GM23338 (cell line): ENCODE measurements at regions not wholly inside any gene's neighbourhood (a gene's known extent, or its start where the extent isn't known, plus 50 kb on each side); places are given as distances from the start of the nearest gene placed in this dataset.
"Not testable (repeated sequence)": the region's sequence is repeated elsewhere in the genome, so short reads cannot be mapped to it uniquely, and the experiment has no call there.

ENCODE experiments used
- ATAC-seq: fragments of 200-7000 bp; cut with Tn5 transposase; 3 replicates; pipeline ENCODE4 v1.9.1; 2020
- DNase-seq: peaks from one replicate; pipeline ENCODE4 v3.0.0-alpha.2; 2015; ENCODE audit warnings: low spot score
- H2AFZ ChIP-seq: fragments of 200-600 bp; sonication (generic); 2 replicates; pipeline ENCODE4 v1.8.0; 2016; ENCODE audit warnings: antibody characterized with exemption, mild to moderate bottlenecking, moderate library complexity
- H3F3A ChIP-seq: fragments of 200-600 bp; sonication (generic); replicated peaks from 2 replicates; pipeline ENCODE4 v1.8.0; 2017; ENCODE audit warnings: antibody characterized with exemption, mixed run types, low read depth
- H3K27ac ChIP-seq: fragments of 200-600 bp; sonication (generic); 2 replicates; pipeline ENCODE4 v1.6.1; 2016; ENCODE audit warnings: low read depth
- H3K27me3 ChIP-seq: fragments of 200-600 bp; sonication (generic); 2 replicates; pipeline ENCODE4 v1.8.0; 2016; ENCODE audit warnings: mild to moderate bottlenecking, mixed run types, moderate library complexity; ENCODE audit not compliant: insufficient read depth
- H3K36me3 ChIP-seq: fragments of 200-600 bp; sonication (generic); 2 replicates; pipeline ENCODE4 v1.8.0; 2016; ENCODE audit warnings: mild to moderate bottlenecking; ENCODE audit not compliant: insufficient read depth
- H3K4me1 ChIP-seq: fragments of 200-600 bp; sonication (generic); 2 replicates; pipeline ENCODE4 v1.8.0; 2016; ENCODE audit warnings: mild to moderate bottlenecking, moderate library complexity; ENCODE audit not compliant: insufficient read depth
- H3K4me2 ChIP-seq: fragments of 200-600 bp; sonication (generic); 2 replicates; pipeline ENCODE4 v1.7.1; 2017; ENCODE audit warnings: mixed run types
- H3K4me3 ChIP-seq: fragments of 200-600 bp; sonication (generic); 2 replicates; pipeline ENCODE4 v1.6.1; 2016; ENCODE audit warnings: mixed run types
- H3K79me2 ChIP-seq: fragments of 200-600 bp; sonication (generic); replicated peaks from 2 replicates; pipeline ENCODE4 v1.8.0; 2017; ENCODE audit warnings: mild to moderate bottlenecking; ENCODE audit not compliant: insufficient read depth
- H3K9me2 ChIP-seq: fragments of 200-600 bp; sonication (generic); 2 replicates; pipeline ENCODE4 v1.8.0; 2017; ENCODE audit not compliant: insufficient read depth
- H4K20me1 ChIP-seq: fragments of 200-600 bp; sonication (generic); replicated peaks from 2 replicates; pipeline ENCODE4 v1.8.0; 2017; ENCODE audit warnings: mild to moderate bottlenecking; ENCODE audit not compliant: insufficient read depth
- H3K27ac Mint-ChIP-seq: 2 replicates; pipeline ENCODE4 v1.8.0; 2020; ENCODE audit warnings: inconsistent platforms, mild to moderate bottlenecking, moderate library complexity, mixed read lengths
- H3K27me3 Mint-ChIP-seq: 3 replicates; pipeline ENCODE4 v1.8.0; 2022; ENCODE audit warnings: low read depth, mild to moderate bottlenecking, moderate library complexity, mixed read lengths, inconsistent platforms; ENCODE audit not compliant: insufficient read depth, poor library complexity
- H3K36me3 Mint-ChIP-seq: 3 replicates; pipeline ENCODE4 v1.8.0; 2021; ENCODE audit warnings: low read depth, mild to moderate bottlenecking, inconsistent platforms, moderate library complexity, mixed read lengths
- H3K4me1 Mint-ChIP-seq: 3 replicates; pipeline ENCODE4 v1.8.0; 2020; ENCODE audit warnings: mild to moderate bottlenecking, inconsistent platforms, mixed read lengths
- H3K4me3 Mint-ChIP-seq: 3 replicates; pipeline ENCODE4 v1.8.0; 2021; ENCODE audit warnings: moderate library complexity, mild to moderate bottlenecking, inconsistent platforms, mixed read lengths
- H3K9me3 Mint-ChIP-seq: 3 replicates; pipeline ENCODE4 v1.8.0; 2020; ENCODE audit warnings: moderate library complexity, mild to moderate bottlenecking, inconsistent platforms, mixed read lengths
- CREB1 ChIP-seq: fragments of 250-450 bp; sonication (Bioruptor Pico); IDR thresholded peaks from 2 replicates; pipeline ENCODE4 v1.5.0; 2020; ENCODE audit warnings: low read depth, mild to moderate bottlenecking, moderate library complexity
- CTCF ChIP-seq, 2 experiments: fragments of 200-600 bp in 1 of 2; sonication (generic) in 1 of 2; conservative IDR thresholded peaks; 2 replicates each; pipeline versions ENCODE4 v1.5.1 to v1.6.1; 2016 to 2017; ENCODE audit warnings: antibody characterized with exemption in 2 of 2, low read depth in 2 of 2, mild to moderate bottlenecking in 2 of 2, moderate library complexity in 1 of 2
- ETS1 ChIP-seq: IDR thresholded peaks from 2 replicates; pipeline ENCODE4 v1.6.1; 2016; ENCODE audit warnings: antibody characterized with exemption
- EZH2 ChIP-seq: fragments of 200-600 bp; sonication (generic); IDR thresholded peaks from one replicate; pipeline ENCODE4 v1.8.0; 2017; ENCODE audit warnings: antibody characterized with exemption, mild to moderate bottlenecking, low read depth; ENCODE audit not compliant: unreplicated experiment
- NANOG ChIP-seq: IDR thresholded peaks from 2 replicates; pipeline ENCODE4 v1.6.1; 2016; ENCODE audit warnings: antibody characterized with exemption, borderline replicate concordance
- POLR2AphosphoS5 ChIP-seq: IDR thresholded peaks from 2 replicates; pipeline ENCODE4 v1.6.1; 2016; ENCODE audit warnings: antibody characterized with exemption, low read depth
- STAT1 ChIP-seq: IDR thresholded peaks from one replicate; pipeline ENCODE4 v1.6.1; 2016; ENCODE audit warnings: antibody characterized with exemption; ENCODE audit not compliant: unreplicated experiment

- TF ChIP-seq CTCF (conservative IDR thresholded peaks at IDR 0.05; ENCODE audit: low read depth in 2 of 2) (no peak), EZH2 (no peak), CREB1 (no peak), ETS1 (no peak), NANOG (no peak), STAT1 (no peak)
Observed at GRCh38 chr17:14541714-14542113, 240.8 kb downstream of the HS3ST3B1 start (continued).

- H3K27ac Mint-ChIP-seq, result no peak overlapping the region
- no peak for TF ChIP-seq NANOG
- no peak for TF ChIP-seq CREB1
- no peak for TF ChIP-seq POLR2AphosphoS5
- TF ChIP-seq EZH2, result no peak
- TF ChIP-seq STAT1, result no peak
- TF ChIP-seq CTCF (conservative IDR thresholded peaks at IDR 0.05; ENCODE audit: low read depth in 2 of 2), result no peak
- H3K4me1 ChIP-seq, result peaks cover 8% of the 10 kb centered on the region; the same call in 1 of the 2 replicates
- no peaks in the 10 kb centered on the region for H3F3A ChIP-seq
- H3K27ac ChIP-seq, result no peak overlapping the region
- no peak overlapping the region for H3K4me3 Mint-ChIP-seq
- H4K20me1 ChIP-seq, result no peaks in the 10 kb centered on the region
- peaks cover 10% of the 10 kb centered on the region; the same call in 2 of the 3 replicates for H3K9me3 Mint-ChIP-seq
- DNase-seq (no peak), ATAC-seq (no peak)
- H3K36me3 ChIP-seq, result peaks cover 4% of the 10 kb centered on the region; the same call in 1 of the 2 replicates
- no peak overlapping the region for H3K4me2 ChIP-seq
- no peak overlapping the region for H2AFZ ChIP-seq
- H3K79me2 ChIP-seq, result no peaks in the 10 kb centered on the region
- H3K36me3 Mint-ChIP-seq, result peaks cover 12% of the 10 kb centered on the region; the same call in 2 of the 3 replicates
- H3K9me2 ChIP-seq, result peaks cover 7% of the 10 kb centered on the region; the same call in 1 of the 2 replicates
- peaks cover 8% of the 10 kb centered on the region for H3K4me1 Mint-ChIP-seq
- no peaks in the 10 kb centered on the region for H3K27me3 ChIP-seq
- peaks cover 3% of the 10 kb centered on the region for H3K27me3 Mint-ChIP-seq
- H3K4me3 ChIP-seq, result no peak overlapping the region
Observed at GRCh38 chr17:14539801-14540200, 238.9 kb downstream of the HS3ST3B1 start.

GRCh38 chr17:14532242-14532641 is 231.4 kb downstream of the HS3ST3B1 start:
- not testable (repeated sequence) for DNase-seq, H4K20me1 ChIP-seq, H3K4me3 Mint-ChIP-seq, H3K36me3 ChIP-seq, H3K79me2 ChIP-seq, H3K27me3 ChIP-seq, H3K9me2 ChIP-seq, H3K4me2 ChIP-seq, H3K4me3 ChIP-seq, H3K4me1 Mint-ChIP-seq, H3K4me1 ChIP-seq, H3F3A ChIP-seq, H2AFZ ChIP-seq, H3K27ac Mint-ChIP-seq, H3K27me3 Mint-ChIP-seq, ATAC-seq, H3K27ac ChIP-seq
- Mint-ChIP-seq H3K36me3 (peaks cover 44% of the 10 kb centered on the region), H3K9me3 (peaks cover 44% of the 10 kb centered on the region)
